H9 (cell line): ENCODE measurements at regions not wholly inside any gene's neighbourhood (a gene's known extent, or its start where the extent isn't known, plus 50 kb on each side); places are given as distances from the start of the nearest gene placed in this dataset.

Experiments
- DNase-seq: peaks from one replicate; pipeline ENCODE4 v3.0.0-alpha.2; 2017
- H2AFZ ChIP-seq: one replicate; pipeline ENCODE4 v1.6.1; 2013; ENCODE audit warnings: mild to moderate bottlenecking, low read length, control low read depth, moderate library complexity
- H2AK5ac ChIP-seq: 2 replicates; pipeline ENCODE4 v1.6.1; 2013; ENCODE audit warnings: low read length, control low read depth, mixed read lengths; ENCODE audit not compliant: insufficient read length
- H2BK120ac ChIP-seq: one replicate; pipeline ENCODE4 v1.6.1; 2013; ENCODE audit warnings: low read depth, mild to moderate bottlenecking, low read length, control low read depth, inconsistent platforms; ENCODE audit not compliant: poor library complexity, severe bottlenecking
- H2BK12ac ChIP-seq: 2 replicates; pipeline ENCODE4 v1.6.1; 2013; ENCODE audit warnings: low read length, control low read depth, mixed read lengths, low read depth; ENCODE audit not compliant: insufficient read length
- H2BK15ac ChIP-seq: 2 replicates; pipeline ENCODE4 v1.6.1; 2013; ENCODE audit warnings: low read depth, low read length, control low read depth
- H2BK20ac ChIP-seq: one replicate; pipeline ENCODE4 v1.6.1; 2013; ENCODE audit warnings: low read depth, mild to moderate bottlenecking, low read length, control low read depth, inconsistent platforms; ENCODE audit not compliant: poor library complexity, severe bottlenecking
- H2BK5ac ChIP-seq: 2 replicates; pipeline ENCODE4 v1.6.1; 2013; ENCODE audit warnings: low read length, control low read depth, mixed read lengths; ENCODE audit not compliant: insufficient read length
- H3K14ac ChIP-seq: 2 replicates; pipeline ENCODE4 v1.6.1; 2013; ENCODE audit warnings: low read length, control low read depth; ENCODE audit not compliant: insufficient read depth
- H3K18ac ChIP-seq: 2 replicates; pipeline ENCODE4 v1.6.1; 2013; ENCODE audit warnings: low read depth, mild to moderate bottlenecking, mixed read lengths, low read length, control low read depth; ENCODE audit not compliant: insufficient read length
- H3K23ac ChIP-seq: 2 replicates; pipeline ENCODE4 v1.6.1; 2013; ENCODE audit warnings: low read length, control low read depth, mixed read lengths, low read depth; ENCODE audit not compliant: insufficient read length
- H3K23me2 ChIP-seq: 2 replicates; pipeline ENCODE4 v1.6.1; 2013; ENCODE audit warnings: low read depth, mild to moderate bottlenecking, mixed read lengths, low read length, control low read depth; ENCODE audit not compliant: insufficient read length, poor library complexity, severe bottlenecking
- H3K27ac ChIP-seq: 2 replicates; pipeline ENCODE4 v1.5.1; 2013; ENCODE audit warnings: low read length, control low read depth, mixed read lengths, low read depth; ENCODE audit not compliant: insufficient read length
- H3K27me3 ChIP-seq: 2 replicates; pipeline ENCODE4 v1.6.1; 2013; ENCODE audit warnings: low read length, control low read depth, inconsistent platforms; ENCODE audit not compliant: insufficient read depth
- H3K4ac ChIP-seq: 2 replicates; pipeline ENCODE4 v1.6.1; 2013; ENCODE audit warnings: low read depth, mild to moderate bottlenecking, control low read depth, inconsistent platforms, low read length, moderate library complexity
- H3K4me1 ChIP-seq: 2 replicates; pipeline ENCODE4 v1.6.1; 2013; ENCODE audit warnings: low read length, control low read depth, inconsistent platforms; ENCODE audit not compliant: insufficient read depth
- H3K4me2 ChIP-seq: 2 replicates; pipeline ENCODE4 v1.6.1; 2013; ENCODE audit warnings: low read length, control low read depth, mixed read lengths; ENCODE audit not compliant: insufficient read length, insufficient read depth
- H3K56ac ChIP-seq: 2 replicates; pipeline ENCODE4 v1.6.1; 2013; ENCODE audit warnings: low read depth, mild to moderate bottlenecking, mixed read lengths, low read length, control low read depth; ENCODE audit not compliant: insufficient read length
- H3K79me1 ChIP-seq: 2 replicates; pipeline ENCODE4 v1.6.1; 2013; ENCODE audit warnings: low read depth, mild to moderate bottlenecking, moderate library complexity, low read length, control low read depth, inconsistent platforms; ENCODE audit not compliant: insufficient read depth, poor library complexity, severe bottlenecking
- H3K79me2 ChIP-seq: 2 replicates; pipeline ENCODE4 v1.6.1; 2013; ENCODE audit warnings: low read length, control low read depth, inconsistent platforms; ENCODE audit not compliant: insufficient read depth
- H3K9ac ChIP-seq: 2 replicates; pipeline ENCODE4 v1.6.1; 2013; ENCODE audit warnings: low read length, control low read depth, mixed read lengths; ENCODE audit not compliant: insufficient read length; ENCODE audit errors: extremely low read depth
- H3K9me3 ChIP-seq: one replicate; pipeline ENCODE4 v1.6.1; 2013; ENCODE audit warnings: low read depth, low read length, inconsistent platforms; ENCODE audit not compliant: control insufficient read depth
- H3T11ph ChIP-seq: one replicate; pipeline ENCODE4 v1.6.1; 2013; ENCODE audit warnings: mild to moderate bottlenecking, low read length, control low read depth, inconsistent platforms
- H4K20me1 ChIP-seq: one replicate; pipeline ENCODE4 v1.6.1; 2013; ENCODE audit not compliant: control insufficient read depth, insufficient read length, insufficient read depth
- H4K5ac ChIP-seq: 2 replicates; pipeline ENCODE4 v1.6.1; 2013; ENCODE audit warnings: low read depth, mild to moderate bottlenecking, mixed read lengths, low read length, control low read depth; ENCODE audit not compliant: insufficient read length
- H4K8ac ChIP-seq: replicated peaks from 2 replicates; pipeline ENCODE4 v1.6.1; 2013; ENCODE audit warnings: low read length, control low read depth, mixed read lengths, low read depth; ENCODE audit not compliant: insufficient read length
- H4K91ac ChIP-seq: 2 replicates; pipeline ENCODE4 v1.6.1; 2013; ENCODE audit warnings: low read depth, mild to moderate bottlenecking, moderate library complexity, mixed read lengths, low read length, control low read depth; ENCODE audit not compliant: insufficient read length
- H3K27ac Mint-ChIP-seq, 3 experiments: 2 replicates in 2 of 3; 3 replicates in 1 of 3; pipeline ENCODE4 v1.8.0; 2020 to 2021; ENCODE audit warnings: mixed read lengths in 3 of 3, mild to moderate bottlenecking in 1 of 3, moderate library complexity in 1 of 3
- H3K27me3 Mint-ChIP-seq: 2 replicates; pipeline ENCODE4 v1.8.0; 2021; ENCODE audit warnings: low read depth, mild to moderate bottlenecking, moderate library complexity, mixed read lengths
- H3K36me3 Mint-ChIP-seq, 3 experiments: 2 replicates in 2 of 3; 3 replicates in 1 of 3; pipeline ENCODE4 v1.8.0; 2020 to 2021; ENCODE audit warnings: low read depth in 3 of 3, mixed read lengths in 3 of 3; ENCODE audit not compliant: insufficient read depth in 1 of 3
- H3K4me1 Mint-ChIP-seq, 2 experiments: 2 replicates each; pipeline ENCODE4 v1.8.0; 2020; ENCODE audit warnings: mixed read lengths in 2 of 2
- H3K4me3 Mint-ChIP-seq, 2 experiments: 2 replicates in 1 of 2; 3 replicates in 1 of 2; pipeline ENCODE4 v1.8.0; 2020 to 2021; ENCODE audit warnings: mild to moderate bottlenecking in 2 of 2, mixed read lengths in 2 of 2, moderate library complexity in 1 of 2
- H3K9me3 Mint-ChIP-seq, 2 experiments: 2 replicates in 1 of 2; 3 replicates in 1 of 2; pipeline ENCODE4 v1.8.0; 2020; ENCODE audit warnings: mild to moderate bottlenecking in 2 of 2, mixed read lengths in 2 of 2, moderate library complexity in 1 of 2
- CTCF ChIP-seq: fragments of 200-600 bp; sonication (generic); conservative IDR thresholded peaks from 3 replicates; pipeline ENCODE4 v1.8.0; 2021; ENCODE audit warnings: antibody characterized with exemption, mild to moderate bottlenecking
- WGBS: extraction: QIAGEN DNeasy Blood & Tissue Kit; methylation state at CpG from one replicate; pipeline ENCODE4 v1.1.7; 2013; ENCODE audit warnings: missing lambda C conversion rate, low lambda C conversion rate, mixed read lengths; ENCODE audit not compliant: insufficient read length; ENCODE audit errors: extremely low coverage; 5-methylcytosine and 5-hydroxymethylcytosine counted together

- Histone ChIP-seq H3K79me2 (no peaks in the 10 kb centered on the region), H2AK5ac (no peak overlapping the region), H2BK15ac (no peak overlapping the region), H3K27me3 (no peaks in the 10 kb centered on the region), H4K8ac (no peak overlapping the region), H4K5ac (no peak overlapping the region), H3K9ac (no peak overlapping the region), H4K20me1 (no peaks in the 10 kb centered on the region), H3K79me1 (no peaks in the 10 kb centered on the region), H2BK12ac (no peak overlapping the region), H2AFZ (no peak overlapping the region), H3K9me3 (no peaks in the 10 kb centered on the region), H3K23me2 (no peaks in the 10 kb centered on the region), H3K56ac (no peak overlapping the region), H3K14ac (no peak overlapping the region), H3K23ac (no peak overlapping the region), H2BK20ac (no peak overlapping the region), H3K27ac (no peak overlapping the region), H3K4ac (no peak overlapping the region), H3K18ac (no peak overlapping the region), H4K91ac (no peak overlapping the region), H3T11ph (no peak overlapping the region), H2BK120ac (no peak overlapping the region), H3K4me1 (no peaks in the 10 kb centered on the region), H2BK5ac (no peak overlapping the region), H3K4me2 (no peak overlapping the region)
- Mint-ChIP-seq H3K4me3 (no peak overlapping the region), H3K27ac (no peak overlapping the region), H3K4me1 (peaks cover 9 to 11% of the 10 kb centered on the region in 2 experiments), H3K9me3 (peaks cover 0 to 3% of the 10 kb centered on the region in 2 experiments; a peak in 2 of 5 replicates), H3K36me3 (no peaks in the 10 kb centered on the region), H3K27me3 (no peaks in the 10 kb centered on the region)
- no CpG with 5 or more reads among the region's 4 CpGs for WGBS
- TF ChIP-seq CTCF: no peak
- no peak for DNase-seq
These were observed 97.5 kb upstream of the KCNJ3 start for GRCh38 chr2:154600927-154601494.
